ENCODE measurements at regions not wholly inside any gene's neighbourhood (a gene's known extent, or its start where the extent isn't known, plus 50 kb on each side); places are given as distances from the start of the nearest gene placed in this dataset.

DNA sequence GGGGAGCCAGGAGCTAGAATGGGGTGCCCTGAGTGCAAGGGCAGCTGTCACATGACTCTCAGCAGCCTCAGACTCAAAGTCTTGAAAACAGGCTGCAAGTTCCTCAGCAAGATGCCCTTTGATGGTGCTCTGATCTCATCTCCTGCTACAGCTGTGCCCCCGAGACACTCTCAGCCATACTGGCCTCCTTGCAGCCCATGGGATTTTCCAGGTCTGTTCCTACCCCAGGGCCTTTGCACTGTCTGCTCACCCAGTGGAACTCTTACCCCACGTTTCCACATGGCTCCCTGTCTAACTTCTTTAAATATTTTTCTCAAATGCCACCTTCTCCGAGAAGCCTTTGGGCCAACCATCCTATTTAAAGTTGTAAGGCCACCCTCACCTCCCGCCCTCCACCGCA is 146.9 kb downstream of the C16orf95 start:
- FAIRE-seq = no peak

DNA sequence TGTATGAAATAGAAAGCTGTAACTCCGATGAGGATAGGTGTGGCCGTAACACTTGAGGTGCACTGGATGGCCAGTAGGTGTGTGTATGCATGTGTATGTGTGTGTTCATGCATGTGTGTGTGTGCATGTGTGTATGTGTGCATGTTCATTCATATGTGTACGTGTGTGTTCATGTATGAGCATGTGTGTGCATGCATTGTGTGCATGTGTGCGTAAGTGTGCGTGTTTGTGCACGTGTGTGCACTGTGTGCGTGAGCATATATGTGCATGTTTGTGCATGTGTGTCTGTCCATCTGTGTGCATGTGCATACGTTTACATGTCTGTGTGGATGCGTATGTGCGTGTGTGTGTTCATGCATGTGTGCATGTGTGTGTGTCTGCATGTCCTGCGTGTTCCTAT is 145.5 kb downstream of the C16orf95 start:
- no peak for FAIRE-seq

DNA sequence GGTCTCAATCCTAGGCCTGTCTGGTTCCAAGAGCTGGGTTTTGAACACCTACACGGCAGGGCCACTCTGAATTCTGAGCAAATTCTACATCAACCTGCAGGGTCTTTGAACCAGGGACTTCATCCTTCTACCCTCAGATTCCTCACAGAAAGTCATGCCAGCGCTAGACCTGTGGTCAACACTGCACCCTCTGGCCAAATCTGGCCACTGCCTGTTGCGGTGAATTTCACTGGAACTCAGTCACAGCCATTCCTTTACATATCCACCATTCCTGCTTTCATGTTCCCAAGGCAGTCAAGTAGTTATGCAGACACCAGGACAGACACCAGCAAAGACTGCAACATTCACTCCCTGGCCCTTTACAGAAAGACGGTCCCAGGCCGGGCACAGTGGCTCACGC is 144.6 kb downstream of the C16orf95 start:
- no peak for FAIRE-seq

DNA sequence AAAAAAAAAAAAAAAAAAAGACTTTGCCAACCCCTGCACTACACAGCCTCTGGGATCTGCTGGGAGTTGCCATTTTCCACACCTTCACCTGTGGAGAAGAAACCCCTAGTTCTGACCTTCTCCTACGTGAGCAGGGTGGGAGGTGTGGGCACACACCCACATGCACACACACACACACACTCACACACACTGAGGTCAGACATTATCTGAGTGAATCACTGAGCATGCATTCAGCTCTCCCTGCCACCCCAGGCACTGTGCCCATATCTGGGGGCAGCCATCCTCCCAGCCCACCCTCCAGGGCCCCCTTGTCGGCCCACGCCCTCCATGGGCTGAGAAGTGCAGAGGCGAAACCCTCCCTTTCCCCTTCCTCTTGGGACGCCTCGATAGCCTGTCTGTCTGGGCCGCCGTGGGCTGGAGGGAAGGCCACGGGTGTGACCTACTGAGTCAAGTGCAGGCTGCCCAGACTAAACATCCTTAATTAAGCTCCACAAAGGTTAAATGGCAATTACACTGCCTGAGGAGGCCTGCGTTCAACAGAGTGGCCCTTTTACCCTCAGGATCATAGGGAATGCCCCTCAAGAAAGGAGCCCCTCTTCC is 143.8 kb downstream of the C16orf95 start:
- FAIRE-seq = no peak

DNA sequence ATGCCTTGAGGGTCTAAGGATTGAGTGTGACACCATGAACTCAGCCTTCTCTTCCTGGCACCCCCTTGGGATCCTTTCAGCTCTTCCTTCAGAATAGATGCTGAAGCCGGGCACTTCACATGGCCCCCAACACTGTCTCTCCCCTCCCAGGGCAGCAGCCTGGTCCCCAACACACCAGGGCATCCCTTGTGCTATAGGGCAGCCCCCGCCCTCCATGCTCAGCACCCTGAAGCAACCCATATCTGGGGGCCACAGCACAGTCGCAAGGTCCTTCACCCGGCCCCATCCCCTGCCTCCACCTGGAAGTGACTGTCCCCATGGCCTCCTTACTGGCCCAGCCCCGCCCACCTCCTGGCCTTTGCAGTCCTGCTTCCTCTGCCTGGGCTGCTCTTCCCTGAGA is 143.1 kb downstream of the C16orf95 start:
- no peak for FAIRE-seq

DNA sequence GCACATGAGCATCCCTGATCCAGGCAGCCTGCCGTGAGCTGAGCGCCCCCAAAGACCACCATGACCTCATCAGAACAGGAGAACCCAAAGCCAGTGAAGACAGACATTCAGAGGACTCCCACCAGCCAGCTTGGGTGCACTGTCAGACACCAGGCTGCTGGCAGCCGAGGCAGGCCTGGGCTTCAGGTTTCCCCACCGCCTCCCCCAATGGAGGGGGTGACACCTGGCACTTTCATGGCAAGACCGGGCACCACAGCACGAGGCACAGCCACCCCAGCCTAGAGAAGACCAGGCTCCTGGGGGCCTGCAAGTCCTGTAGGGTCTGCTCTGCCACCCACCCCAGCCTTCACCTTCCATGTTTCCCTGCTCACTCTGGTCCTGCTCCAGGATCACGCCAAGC is 140.5 kb downstream of the C16orf95 start:
- no peak for FAIRE-seq

DNA sequence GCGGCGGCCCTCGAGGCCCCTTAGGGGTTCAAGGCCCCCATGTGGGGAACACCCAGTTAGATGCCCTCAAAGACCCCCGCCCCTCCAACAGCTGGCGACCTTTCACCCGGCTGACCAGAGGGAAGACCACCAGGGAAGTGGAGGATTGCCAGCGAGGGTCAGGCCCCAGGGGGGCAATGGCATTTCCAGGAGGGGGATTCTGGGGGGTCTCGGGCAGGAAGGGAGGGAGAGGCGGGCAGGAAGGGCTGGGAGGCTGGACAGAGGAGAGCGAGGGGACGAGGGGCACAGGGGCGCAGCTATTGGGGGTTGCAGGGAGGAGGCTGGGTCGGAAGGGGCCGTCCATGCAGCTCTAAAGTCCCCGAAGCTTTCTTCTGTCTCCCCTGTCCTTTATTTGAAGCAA is 139.5 kb downstream of the C16orf95 start:
- FAIRE-seq = no peak

DNA sequence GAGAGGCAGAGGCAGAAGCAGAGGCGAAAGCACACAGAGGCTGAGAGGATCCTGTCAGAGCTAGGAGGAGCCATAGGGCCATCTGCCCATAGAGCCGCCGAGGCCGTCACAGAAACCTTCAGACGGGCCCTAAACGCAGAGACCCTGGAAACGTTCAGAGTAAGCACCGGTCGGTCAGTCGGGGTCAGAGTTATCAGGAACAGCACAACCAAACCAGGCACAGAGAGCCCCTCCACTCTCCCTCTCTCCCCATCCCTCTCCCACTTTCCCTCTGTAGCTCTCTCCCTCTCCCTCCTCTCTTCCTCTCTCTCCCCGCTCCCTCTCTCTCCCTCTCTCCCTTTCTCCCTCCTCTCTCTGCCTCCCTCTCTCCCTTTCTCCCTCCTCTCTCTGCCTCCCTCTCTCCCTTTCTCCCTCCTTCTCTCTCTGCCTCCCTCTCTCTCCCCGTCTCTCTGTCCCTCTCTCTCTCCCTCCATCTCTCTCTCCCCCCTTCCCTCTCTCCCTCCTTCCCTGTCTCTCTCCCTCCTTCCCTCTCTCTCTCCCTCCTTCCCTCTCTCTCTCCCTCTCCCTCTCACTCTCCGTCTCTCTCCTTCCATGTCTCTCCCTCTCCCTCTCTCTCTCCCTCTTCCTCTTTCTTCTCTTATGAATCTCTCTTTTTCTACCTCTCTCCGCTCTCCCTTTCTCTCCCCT is 138.9 kb downstream of the C16orf95 start:
- no peak for FAIRE-seq

DNA sequence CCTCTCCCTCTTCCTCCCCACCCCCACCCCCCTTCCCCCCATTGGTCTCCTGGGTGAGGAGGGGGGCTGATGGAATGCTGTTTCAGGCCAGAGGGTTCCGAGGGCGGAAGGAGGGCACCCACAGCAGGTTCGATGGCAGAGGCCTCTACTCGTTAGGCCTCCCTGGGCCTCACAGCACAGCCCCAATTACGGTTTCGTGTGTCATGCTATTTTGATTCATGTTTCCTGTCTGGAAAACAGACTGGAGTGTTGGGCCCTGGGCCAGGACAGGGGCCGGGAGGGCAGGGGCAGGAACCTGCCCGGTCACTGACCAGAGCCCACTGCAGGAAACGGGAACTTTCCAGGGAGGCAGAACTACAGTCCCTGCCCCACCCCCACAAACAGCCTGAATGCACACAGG is 138.2 kb downstream of the C16orf95 start:
- FAIRE-seq = no peak

DNA sequence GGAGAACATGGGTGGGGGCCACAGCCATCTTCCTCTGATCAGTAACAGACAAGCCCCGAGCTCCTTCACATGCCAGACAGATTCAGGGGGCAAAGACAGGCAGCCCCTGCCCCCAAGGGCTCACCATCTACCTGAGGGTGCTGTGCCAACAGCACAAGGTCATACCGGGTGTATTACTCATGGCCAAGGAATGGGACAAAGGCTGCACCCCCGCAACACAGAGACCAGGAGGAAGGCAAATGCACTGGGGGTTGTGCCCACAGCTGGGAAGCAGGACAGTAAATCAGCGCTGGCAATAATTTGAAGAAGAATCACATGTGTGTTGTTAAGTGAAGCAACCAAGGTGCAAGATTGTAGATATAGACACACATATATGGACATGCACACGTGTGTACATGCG is 137.1 kb downstream of the C16orf95 start:
- FAIRE-seq = no peak

DNA sequence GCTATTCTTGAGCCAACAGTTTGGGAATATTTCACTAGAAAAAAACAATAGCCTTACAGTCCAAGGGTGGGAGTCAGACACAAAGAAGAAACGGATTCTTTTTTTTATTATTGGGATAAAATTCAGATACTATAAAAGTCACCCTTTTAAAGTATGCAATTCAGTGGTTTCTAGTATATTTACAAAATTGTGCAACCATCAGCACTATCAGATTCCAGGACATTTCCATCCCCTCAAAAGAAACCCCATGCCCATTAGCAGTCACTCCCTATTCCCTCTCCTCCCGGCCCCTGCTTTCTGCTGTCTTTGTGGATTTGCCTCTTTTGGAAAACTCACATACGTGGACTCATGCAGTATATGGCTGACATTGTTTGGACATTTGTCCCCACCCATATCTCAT is 134.4 kb downstream of the C16orf95 start:
- no peak for FAIRE-seq

DNA sequence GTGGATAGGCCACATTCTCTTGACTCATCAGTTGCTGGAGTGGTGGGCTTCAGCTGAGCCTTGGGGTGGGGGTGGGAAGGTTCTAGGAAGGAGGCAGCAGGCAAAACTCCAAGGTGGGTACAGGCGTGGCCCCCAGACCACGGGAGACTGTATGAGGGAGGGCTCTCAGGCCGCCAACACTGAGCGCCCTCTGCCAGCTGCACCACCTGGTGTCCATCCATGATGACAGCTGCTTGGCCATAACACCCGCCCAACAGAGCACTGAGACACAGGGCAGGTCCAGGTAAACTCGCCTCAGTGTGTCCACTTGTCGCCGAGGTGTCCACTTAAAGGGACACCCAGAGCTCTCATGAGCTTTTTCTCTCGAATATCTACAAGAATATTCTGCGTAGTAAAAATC is 133.5 kb downstream of the C16orf95 start:
- no peak for FAIRE-seq

DNA sequence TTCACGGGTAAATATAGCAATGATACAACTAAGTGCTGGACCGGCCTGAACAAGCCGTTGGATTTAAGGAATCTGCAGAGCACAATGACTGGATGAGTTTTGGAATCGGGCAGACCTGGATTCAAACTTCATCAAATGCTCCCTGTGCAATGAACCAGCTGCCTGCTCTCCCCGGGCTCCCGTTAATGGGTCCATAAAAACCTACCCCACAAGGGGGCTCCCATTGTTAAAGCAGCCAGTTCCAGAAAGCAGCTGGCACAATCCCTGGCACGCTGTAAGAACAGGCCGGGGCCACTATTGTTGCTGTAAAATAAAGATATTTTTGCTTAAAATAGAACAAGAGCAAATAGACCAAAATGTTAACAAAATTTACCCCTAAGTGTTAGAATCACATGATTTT is 131.9 kb downstream of the C16orf95 start:
- FAIRE-seq = no peak

DNA sequence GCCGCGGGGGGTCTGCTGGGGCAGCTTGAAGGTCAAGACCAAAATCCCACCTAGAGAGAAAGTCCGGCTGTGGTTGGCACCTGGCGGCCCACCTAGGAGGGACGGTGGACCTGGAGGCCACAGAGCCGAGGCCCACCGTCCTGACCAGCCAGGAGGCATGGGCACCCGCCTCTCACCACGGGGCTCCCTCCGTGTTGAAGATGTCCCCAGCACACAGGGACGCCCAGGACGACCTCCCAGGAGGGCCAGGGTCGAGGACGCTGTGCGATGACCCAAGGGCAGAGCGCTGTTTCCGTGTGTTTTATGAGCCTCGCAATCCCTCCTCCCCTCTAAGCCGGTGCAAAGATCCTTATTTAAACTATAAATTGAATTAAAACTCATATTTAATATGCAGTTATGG is 131.2 kb downstream of the C16orf95 start:
- FAIRE-seq = no peak

DNA sequence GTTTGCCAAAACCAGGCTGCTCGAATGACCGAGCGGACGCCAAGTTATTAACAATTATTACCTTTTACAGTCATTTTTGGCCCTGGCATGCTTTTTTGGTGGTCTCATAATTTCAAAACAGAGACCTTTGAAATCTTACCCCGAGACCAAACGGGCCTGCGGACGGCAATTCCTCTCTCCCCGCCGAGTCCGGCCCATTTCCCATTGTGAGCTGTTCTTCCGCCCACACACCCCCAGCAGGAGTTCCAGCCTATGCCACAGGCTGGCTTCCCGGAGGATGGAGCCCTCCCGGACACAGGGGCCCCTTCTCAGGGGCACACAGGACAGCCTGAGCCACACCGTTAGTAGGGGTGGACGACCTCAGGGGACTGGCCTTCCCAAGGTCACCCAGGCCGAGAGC is 130.7 kb downstream of the C16orf95 start:
- no peak for FAIRE-seq

DNA sequence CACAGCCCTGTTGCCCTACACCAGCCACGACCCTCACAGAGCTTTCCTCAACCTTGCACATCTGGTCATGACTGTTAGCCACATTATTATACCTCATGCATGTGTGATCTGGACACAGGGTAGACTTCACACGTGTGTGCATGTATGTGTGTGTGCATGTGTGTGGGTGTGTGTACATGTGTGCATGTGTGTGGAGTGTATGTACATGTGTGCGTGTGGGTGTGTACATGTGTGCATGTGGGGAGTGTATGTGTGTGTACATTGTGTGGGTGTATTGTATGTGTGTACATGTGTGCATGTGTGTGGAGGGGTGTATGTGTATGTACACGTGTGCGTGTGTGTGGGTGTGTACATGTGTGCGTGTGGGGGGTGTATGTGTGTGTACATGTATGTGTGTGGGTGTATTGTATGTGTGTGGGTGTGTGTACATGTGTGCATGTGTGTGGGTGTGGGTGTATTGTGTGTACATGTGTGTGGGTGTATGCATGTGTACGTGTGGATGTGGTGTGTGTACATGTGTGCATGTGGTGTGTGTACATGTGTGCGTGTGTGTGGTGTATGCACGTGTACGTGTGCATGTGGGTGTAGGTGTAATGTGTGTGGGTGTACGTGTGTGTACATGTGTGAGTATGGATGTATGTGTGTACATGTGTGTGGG is 130.2 kb downstream of the C16orf95 start:
- FAIRE-seq = no peak

DNA sequence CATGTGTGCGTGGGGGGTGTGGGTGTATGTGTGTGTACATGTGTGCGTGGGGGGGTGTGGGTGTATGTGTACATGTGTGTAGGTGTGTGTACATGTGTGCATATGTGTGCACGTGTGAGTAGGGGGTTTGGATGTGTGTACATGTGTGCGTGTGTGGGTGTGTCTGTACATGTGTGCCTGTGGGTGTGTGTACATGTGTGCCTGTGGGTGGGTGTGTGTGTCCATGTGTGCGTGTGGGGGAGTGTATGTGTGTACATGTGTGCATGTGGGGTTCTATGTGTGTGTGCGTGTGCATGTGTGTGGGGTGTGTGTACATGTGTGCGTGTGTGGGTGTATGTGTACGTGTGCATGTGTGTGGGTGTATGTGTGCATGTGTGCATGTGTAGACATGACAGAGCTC is 129.1 kb downstream of the C16orf95 start:
- no peak for FAIRE-seq

DNA sequence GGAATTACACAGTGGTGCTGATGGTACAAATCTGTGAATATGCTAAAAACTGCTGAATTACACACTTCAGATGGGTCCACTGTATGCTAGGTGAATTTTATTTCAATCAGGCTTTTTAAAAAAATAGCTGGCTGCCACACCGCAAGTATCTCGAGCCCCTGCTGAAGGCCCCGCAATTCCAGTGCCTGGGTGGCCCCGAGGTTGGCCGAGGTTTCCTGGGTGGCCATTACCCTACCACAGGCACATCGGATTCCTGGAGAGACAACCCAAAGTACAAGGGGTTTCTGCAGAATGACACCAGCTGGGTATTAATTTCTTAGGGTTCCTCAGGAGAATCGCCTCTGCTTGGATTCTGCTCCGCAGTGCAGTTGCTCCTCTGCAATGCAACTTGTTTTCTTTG is 127.8 kb downstream of the C16orf95 start:
- FAIRE-seq = no peak

DNA sequence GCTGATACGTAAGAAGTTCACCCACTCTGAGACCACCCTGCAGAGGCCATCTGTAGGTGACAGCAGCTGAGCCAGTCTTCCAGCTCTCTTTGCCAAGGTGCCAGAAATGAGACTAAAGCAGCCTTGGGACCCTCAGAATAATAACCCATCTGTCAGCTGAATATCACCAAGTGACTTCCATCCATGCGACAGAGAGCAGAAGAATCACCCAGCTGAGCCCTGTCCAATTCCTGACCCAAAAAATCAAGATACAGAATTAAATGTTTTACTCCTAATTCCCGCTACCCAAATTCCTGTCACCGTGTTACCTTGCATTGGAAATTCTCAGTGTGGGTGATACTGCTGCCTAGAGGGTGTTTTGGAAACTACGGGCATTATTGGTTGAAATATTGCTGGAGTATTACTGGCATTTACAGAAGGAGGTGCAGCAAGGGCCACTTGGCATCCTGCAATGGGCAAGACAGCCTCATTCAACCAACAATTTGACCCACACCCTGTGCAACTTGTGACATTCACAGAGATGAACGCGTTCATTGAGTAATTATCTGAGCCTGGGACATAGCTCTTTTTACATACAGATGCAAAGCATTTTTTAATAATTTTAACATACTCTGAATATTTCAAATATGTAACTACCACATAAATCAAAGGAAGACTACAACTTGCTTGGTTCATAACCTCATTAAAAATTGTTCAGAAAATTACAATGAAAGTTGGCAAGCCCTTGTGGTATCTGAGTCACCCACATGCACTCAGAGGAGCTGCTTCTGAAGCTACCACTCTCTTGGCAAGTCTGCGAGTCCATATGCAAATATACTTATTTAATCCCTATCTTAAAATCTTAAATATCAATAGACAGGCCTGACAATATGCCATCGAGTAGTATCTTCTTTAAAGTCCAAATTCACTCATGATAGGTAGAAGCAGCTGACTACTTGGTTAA is 126.6 kb downstream of the C16orf95 start:
- FAIRE-seq = no peak

DNA sequence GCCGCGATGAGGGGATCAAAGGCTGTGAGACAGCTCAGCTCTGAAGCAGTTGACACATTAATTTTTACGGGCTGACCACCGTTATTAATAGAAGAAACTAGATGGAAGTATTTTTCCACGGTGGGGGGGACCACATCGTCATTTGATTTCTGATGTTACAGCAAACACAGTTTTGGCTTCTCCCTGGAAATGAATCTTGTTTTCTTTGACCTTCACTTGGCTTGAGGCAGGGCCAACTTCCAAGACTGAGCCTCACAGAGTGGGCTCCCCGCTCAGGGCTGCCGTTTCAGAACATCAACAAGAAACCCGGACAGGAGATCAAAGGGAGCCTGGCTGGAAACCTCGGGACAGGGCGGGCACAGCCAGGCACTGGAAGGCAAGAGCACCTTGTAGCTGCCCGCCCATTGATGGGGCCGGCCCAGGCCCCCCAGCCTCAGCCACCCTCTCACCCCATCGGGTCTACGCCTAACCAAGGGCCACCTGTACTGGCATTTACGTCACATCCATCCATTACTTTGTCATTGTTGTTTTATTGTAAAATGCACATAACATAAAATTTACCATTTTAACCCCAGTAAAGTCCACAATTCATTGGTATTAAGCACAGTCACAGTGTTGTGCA is 124.6 kb downstream of the C16orf95 start:
- no peak for FAIRE-seq

DNA sequence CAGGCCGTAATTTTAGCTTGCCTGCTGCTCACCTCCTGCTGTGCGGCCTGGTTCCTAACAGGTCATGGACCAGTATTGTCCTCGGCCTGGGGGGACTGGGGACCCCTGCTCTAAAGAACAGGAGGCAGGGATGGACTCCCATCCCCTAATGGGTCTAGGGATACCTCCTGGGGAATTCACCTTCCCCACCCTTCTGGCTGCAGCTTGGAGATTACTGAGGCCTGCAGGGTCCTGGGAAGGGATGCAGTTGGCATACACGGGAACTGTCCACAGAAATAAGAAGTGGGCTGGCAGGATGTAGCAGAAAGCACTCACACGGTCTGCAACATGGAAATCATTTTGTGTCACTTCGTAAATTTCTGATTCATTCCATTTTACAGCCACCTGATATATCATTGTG is 123.0 kb downstream of the C16orf95 start:
- FAIRE-seq = no peak

DNA sequence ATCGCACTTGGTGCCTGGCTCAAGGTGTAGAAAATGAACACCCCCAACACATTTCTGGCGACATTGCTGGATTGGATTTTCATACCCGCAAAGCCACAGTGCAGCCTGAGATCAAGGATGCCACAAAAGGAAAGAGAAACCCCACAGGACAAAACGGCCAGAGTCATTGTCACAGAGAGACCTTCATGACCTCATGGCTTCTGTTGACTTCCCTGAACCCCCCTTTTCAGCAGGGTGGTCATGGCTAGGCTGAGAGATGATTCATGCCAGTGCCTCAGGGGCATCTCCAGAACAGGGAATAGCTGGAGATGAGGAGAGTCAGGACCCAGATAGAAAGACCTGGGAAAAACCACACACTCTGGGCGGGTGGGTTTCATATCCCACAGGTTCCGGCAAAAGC is 122.0 kb downstream of the C16orf95 start:
- FAIRE-seq = no peak

DNA sequence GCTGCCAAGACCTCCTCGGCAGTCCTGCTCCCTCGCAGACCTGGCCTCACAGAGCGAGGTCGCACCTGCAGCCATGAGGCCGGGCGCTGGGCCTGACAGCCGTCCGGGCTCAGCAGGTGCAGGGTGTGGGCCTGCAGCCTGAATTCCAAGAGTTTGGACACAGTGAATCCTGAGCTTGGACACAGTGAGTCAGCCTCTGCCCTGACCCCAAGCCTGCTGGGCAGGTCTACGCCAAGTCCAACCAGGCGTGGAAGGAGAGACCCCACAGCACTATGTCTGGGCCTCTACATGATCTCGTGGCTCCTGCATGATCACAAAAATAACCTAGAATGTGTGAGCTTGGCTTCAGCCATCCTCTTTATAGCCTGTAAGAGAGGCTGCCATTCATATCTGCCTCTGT is 121.0 kb downstream of the C16orf95 start:
- FAIRE-seq = no peak

All from A204.1 (cell line).